ENCODE measurements at regions not wholly inside any gene's neighbourhood (a gene's known extent, or its start where the extent isn't known, plus 50 kb on each side); places are given as distances from the start of the nearest gene placed in this dataset.

DNA sequence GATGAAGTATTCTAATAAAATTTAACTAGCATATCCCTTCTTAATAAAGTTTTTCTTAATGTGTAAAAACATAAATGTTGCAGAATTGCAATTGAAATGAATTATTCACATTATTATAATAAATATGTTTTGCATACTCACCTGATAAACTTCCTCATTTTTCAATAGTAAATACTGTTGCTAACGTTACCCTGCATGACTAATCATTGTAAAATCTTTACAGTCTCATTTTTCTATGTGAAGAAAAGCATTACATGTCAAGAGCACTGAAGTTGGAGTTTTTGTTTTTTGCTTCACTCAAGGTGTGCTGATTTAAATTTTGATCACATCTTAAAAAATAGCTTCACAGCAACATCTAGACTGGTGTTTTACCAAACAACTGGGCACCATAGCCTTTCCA is 157.2 kb upstream of the CDH18 start:
- no peaks in the 10 kb centered on the region for H3K79me2 ChIP-seq (ENCODE audit: control insufficient read depth, insufficient read depth, low read length)
- DNase-seq (ENCODE audit: low read depth, low spot score) = no peak
- no peak overlapping the region for H3K4me3 ChIP-seq (ENCODE audit: control insufficient read depth in 2 of 3, extremely low read depth in 1 of 3, insufficient read depth in 2 of 3, low read depth in 1 of 3, low read length in 3 of 3)
- H3K4me2 ChIP-seq (ENCODE audit: control insufficient read depth, extremely low read depth, insufficient read depth, low read depth, low read length) = no peak overlapping the region
- no peak overlapping the region for H2AFZ ChIP-seq (ENCODE audit: control insufficient read depth, low read length)
- no peak overlapping the region for H3K27ac ChIP-seq (ENCODE audit: control insufficient read depth, insufficient read depth, low read length)
- H3K9me1 ChIP-seq (ENCODE audit: control insufficient read depth, extremely low read depth, insufficient read depth, low read length) = no peaks in the 10 kb centered on the region
- no peaks in the 10 kb centered on the region for H3K4me1 ChIP-seq (ENCODE audit: control insufficient read depth, extremely low read depth, insufficient read depth, low read length)
- no peaks in the 10 kb centered on the region for H4K20me1 ChIP-seq (ENCODE audit: control insufficient read depth, extremely low read depth, insufficient read depth, low read length)
- H3K36me3 ChIP-seq (ENCODE audit: control insufficient read depth in 2 of 2, extremely low read depth in 1 of 2, insufficient read depth in 2 of 2, low read length in 2 of 2) = no peaks in the 10 kb centered on the region
- dilution Hi-C loops (cut with MboI; ENCODE audit: extremely low pct_ligation_motif_present, low sequenced_read_pairs) = no loop called here
- no peaks in the 10 kb centered on the region for H3K9me3 ChIP-seq (ENCODE audit: control insufficient read depth, low read depth, low read length)
- no peak for TF ChIP-seq EZH2 (IDR thresholded peaks at IDR 0.05; ENCODE audit: low read length)
- TF ChIP-seq CTCF (optimal IDR thresholded peaks at IDR 0.05 in 1 of 3, IDR thresholded peaks at IDR 0.05 in 1 of 3, conservative IDR thresholded peaks at IDR 0.05 in 1 of 3; ENCODE audit: extremely low read depth in 1 of 3, insufficient read depth in 2 of 3, low read length in 3 of 3) = no peak
- no peaks in the 10 kb centered on the region for H3K27me3 ChIP-seq (ENCODE audit: control insufficient read depth, extremely low read depth, insufficient read depth, low read length)
- FAIRE-seq = no peak
- no peak overlapping the region for H3K9ac ChIP-seq (ENCODE audit: control insufficient read depth, extremely low read depth, insufficient read depth, low read length)

DNA sequence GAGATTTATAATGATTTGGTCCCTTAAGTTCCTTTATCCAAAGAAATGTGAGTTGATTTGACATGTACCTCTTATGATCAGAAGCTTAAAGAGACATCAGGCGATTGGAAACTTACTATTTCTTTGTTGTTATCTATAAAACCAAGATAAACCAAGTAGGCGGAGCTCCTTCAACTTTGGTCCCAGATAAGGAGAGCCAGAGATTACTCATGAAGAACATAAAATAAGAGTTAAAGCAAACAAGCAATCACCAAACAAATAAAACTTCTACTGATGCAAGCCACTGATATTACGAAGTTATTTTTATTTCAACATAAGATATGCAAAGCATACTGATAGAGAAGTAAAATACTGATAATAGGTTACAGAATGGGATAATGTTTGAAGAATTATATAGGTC is 141.5 kb upstream of the CDH18 start:
- TF ChIP-seq CTCF (optimal IDR thresholded peaks at IDR 0.05 in 1 of 3, IDR thresholded peaks at IDR 0.05 in 1 of 3, conservative IDR thresholded peaks at IDR 0.05 in 1 of 3; ENCODE audit: extremely low read depth in 1 of 3, insufficient read depth in 2 of 3, low read length in 3 of 3) (no peak), EZH2 (IDR thresholded peaks at IDR 0.05; ENCODE audit: low read length) (no peak)
- H4K20me1 ChIP-seq (ENCODE audit: control insufficient read depth, extremely low read depth, insufficient read depth, low read length) = no peaks in the 10 kb centered on the region
- H3K9me1 ChIP-seq (ENCODE audit: control insufficient read depth, extremely low read depth, insufficient read depth, low read length) = no peaks in the 10 kb centered on the region
- H3K9me3 ChIP-seq (ENCODE audit: control insufficient read depth, low read depth, low read length) = no peaks in the 10 kb centered on the region
- H3K4me1 ChIP-seq (ENCODE audit: control insufficient read depth, extremely low read depth, insufficient read depth, low read length) = no peaks in the 10 kb centered on the region
- H3K4me2 ChIP-seq (ENCODE audit: control insufficient read depth, extremely low read depth, insufficient read depth, low read depth, low read length) = no peak overlapping the region
- no peaks in the 10 kb centered on the region for H3K36me3 ChIP-seq (ENCODE audit: control insufficient read depth in 2 of 2, extremely low read depth in 1 of 2, insufficient read depth in 2 of 2, low read length in 2 of 2)
- no peaks in the 10 kb centered on the region for H3K79me2 ChIP-seq (ENCODE audit: control insufficient read depth, insufficient read depth, low read length)
- DNase-seq (ENCODE audit: low read depth, low spot score) (no peak), FAIRE-seq (no peak)
- H3K4me3 ChIP-seq (ENCODE audit: control insufficient read depth in 2 of 3, extremely low read depth in 1 of 3, insufficient read depth in 2 of 3, low read depth in 1 of 3, low read length in 3 of 3) = no peak overlapping the region
- no peak overlapping the region for H2AFZ ChIP-seq (ENCODE audit: control insufficient read depth, low read length)
- H3K27ac ChIP-seq (ENCODE audit: control insufficient read depth, insufficient read depth, low read length) = no peak overlapping the region
- dilution Hi-C loops (cut with MboI; ENCODE audit: extremely low pct_ligation_motif_present, low sequenced_read_pairs) = no loop called here
- no peaks in the 10 kb centered on the region for H3K27me3 ChIP-seq (ENCODE audit: control insufficient read depth, extremely low read depth, insufficient read depth, low read length)
- no peak overlapping the region for H3K9ac ChIP-seq (ENCODE audit: control insufficient read depth, extremely low read depth, insufficient read depth, low read length)
